GM21367 (cell line): ENCODE measurements at regions not wholly inside any gene's neighbourhood (a gene's known extent, or its start where the extent isn't known, plus 50 kb on each side); places are given as distances from the start of the nearest gene placed in this dataset.

Experiments used
- ATAC-seq: cut with Tn5 transposase; IDR thresholded peaks from one replicate; pipeline ENCODE4 v1.9.1; 2021; ENCODE audit not compliant: unreplicated experiment

GRCh38 chr10:24008164-24009091, 200.5 kb upstream of the KIAA1217 start:
- no peak for ATAC-seq

- ATAC-seq, result no peak
These were observed 199.8 kb upstream of the KIAA1217 start for GRCh38 chr10:24009115-24009514.

GRCh38 chr10:24009736-24010135, 199.2 kb upstream of the KIAA1217 start:
- ATAC-seq, result no peak

GRCh38 chr10:24010436-24010970, 198.4 kb upstream of the KIAA1217 start:
- ATAC-seq, result no peak

- no peak for ATAC-seq
These were observed 196.6 kb upstream of the KIAA1217 start for GRCh38 chr10:24012249-24012803.

GRCh38 chr10:24027107-24027506, 181.8 kb upstream of the KIAA1217 start:
- ATAC-seq, result no peak

GRCh38 chr10:24034571-24034970, 174.4 kb upstream of the KIAA1217 start:
- no peak for ATAC-seq

GRCh38 chr10:24035761-24036160, 173.2 kb upstream of the KIAA1217 start:
- no peak for ATAC-seq

- no peak for ATAC-seq
These were observed 169.6 kb upstream of the KIAA1217 start for GRCh38 chr10:24039315-24039714.

GRCh38 chr10:24039897-24040296, 169.0 kb upstream of the KIAA1217 start:
- no peak for ATAC-seq

- no peak for ATAC-seq
These were observed 167.9 kb upstream of the KIAA1217 start for GRCh38 chr10:24041034-24041433.

GRCh38 chr10:24041834-24042233, 167.1 kb upstream of the KIAA1217 start:
- ATAC-seq, result no peak

GRCh38 chr10:24042884-24043283, 166.1 kb upstream of the KIAA1217 start:
- ATAC-seq, result no peak

- ATAC-seq, result no peak
These were observed 162.9 kb upstream of the KIAA1217 start for GRCh38 chr10:24046060-24046459.

GRCh38 chr10:24047176-24047575, 161.8 kb upstream of the KIAA1217 start:
- no peak for ATAC-seq

- ATAC-seq, result no peak
These were observed 154.5 kb upstream of the KIAA1217 start for GRCh38 chr10:24054421-24054820.

- no peak for ATAC-seq
These were observed 128.7 kb upstream of the KIAA1217 start for GRCh38 chr10:24080207-24080606.

- no peak for ATAC-seq
These were observed 122.4 kb upstream of the KIAA1217 start for GRCh38 chr10:24086296-24087086.

GRCh38 chr10:24091256-24091655, 117.7 kb upstream of the KIAA1217 start:
- ATAC-seq, result no peak

GRCh38 chr10:24096281-24096680, 112.7 kb upstream of the KIAA1217 start:
- no peak for ATAC-seq

GRCh38 chr10:24097751-24098207, 111.2 kb upstream of the KIAA1217 start:
- ATAC-seq, result no peak
